ENCODE measurements at regions not wholly inside any gene's neighbourhood (a gene's known extent, or its start where the extent isn't known, plus 50 kb on each side); places are given as distances from the start of the nearest gene placed in this dataset.

DNA sequence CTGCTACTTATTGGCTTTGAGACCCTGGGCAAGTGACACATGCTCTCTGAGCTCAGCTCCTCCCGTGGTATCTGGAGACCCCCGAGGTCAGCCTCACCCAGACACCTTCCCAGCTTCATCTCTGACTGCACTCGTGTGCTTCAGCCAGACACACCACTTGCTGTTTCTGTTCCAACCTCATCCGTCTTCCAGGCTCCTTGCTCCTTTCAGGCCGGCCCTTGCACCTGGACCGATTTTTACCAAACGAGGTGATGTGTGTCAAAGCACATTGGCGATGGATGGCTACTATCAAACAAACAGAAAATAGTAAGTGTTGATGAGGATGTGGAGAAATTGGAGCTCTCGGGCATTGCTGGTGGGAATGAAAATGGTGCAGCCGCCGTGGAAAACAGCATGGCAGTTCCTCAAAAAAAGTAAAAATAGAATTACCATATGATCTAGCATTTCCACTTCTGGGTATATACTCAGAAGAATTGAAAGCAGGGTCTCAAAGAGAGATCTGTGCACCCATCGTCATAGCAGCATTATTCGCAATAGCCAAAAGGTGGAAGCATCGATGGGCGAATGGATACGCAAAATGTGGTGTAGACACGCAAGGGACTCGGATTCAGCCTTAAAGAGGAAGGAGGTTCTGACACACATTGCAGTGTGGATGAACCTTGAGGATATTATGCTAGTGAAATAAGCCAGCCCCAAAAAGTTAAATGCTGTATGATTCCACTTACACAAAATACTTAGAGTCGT, 96.1 kb upstream of the IER5L start:
- DNase-seq = no peak

- DNase-seq = no peak
Measured at GRCh38 chr9:129273136-129273895, 95.3 kb upstream of the IER5L start.

GRCh38 chr9:129272348-129273025, 94.4 kb upstream of the IER5L start:
- no peak for DNase-seq

DNA sequence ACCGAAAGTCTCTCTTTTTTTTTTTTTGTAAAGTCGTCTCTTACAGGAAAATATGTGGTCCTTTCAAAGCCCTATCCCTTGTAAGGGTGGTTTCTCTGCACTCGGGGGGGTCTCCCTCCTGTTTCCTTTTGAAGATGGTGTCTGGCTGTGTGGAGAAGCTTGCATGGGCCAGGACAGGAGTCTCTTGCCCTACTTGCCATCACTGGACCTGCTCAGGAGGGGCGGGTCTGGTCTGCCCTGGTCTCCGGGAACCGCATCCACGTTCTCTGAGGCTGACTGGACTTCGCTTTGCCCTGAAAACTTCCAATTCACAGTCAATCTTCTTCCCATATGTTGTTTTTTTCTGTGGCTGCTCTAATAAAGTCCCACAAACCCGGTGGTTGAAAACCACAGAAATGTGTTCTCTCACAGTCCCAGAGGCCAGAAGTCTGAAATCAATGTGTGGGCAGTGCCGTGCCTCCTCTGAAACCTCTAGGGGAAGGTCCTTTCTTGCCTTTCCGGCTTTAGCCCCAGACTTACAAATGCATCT, 92.9 kb upstream of the IER5L start:
- no peak for DNase-seq

DNA sequence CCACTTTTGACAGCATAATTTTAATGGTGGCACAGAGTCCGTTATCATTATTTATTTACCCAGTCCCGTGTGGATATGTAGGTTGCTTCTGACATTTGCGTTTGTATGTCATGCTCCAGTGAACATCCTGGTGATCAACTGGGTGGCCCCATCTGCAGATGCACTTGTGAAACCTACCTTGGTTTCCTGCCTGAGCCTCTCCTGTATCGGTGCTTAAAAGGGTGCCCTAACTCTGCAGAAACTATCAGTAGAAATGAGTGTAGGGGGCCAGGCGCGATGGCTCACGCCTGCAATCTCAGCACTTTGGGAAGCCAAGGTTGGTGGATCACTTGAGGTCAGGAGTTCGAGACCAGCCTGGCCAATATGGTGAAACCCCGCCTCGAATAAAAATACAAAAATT, 92.1 kb upstream of the IER5L start:
- peak; percentile 46 for DNase-seq

DNA sequence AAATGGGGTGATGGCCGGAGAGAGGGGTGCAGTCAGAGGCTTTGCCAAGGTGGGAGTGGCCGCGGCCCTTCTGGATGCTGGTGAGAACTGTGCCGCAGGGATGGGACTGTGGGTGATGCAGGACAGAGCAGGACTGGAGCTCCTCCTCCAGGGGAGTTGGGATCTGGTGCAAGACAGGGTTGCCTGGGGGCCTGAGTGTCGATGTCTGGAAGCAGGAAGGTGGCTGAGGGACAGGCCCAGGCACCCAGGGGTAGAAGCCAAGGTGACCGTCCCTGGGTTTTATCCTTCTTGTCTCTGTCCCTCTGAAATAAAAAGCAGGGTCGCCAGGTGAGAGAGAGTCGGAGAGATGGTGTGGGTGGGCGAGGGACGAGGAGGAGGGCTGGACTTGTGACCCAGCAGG, 89.1 kb upstream of the IER5L start:
- no peak for DNase-seq

- no peak for DNase-seq
Measured at GRCh38 chr9:129266536-129266935, 88.5 kb upstream of the IER5L start.

GRCh38 chr9:129264388-129264787, 86.3 kb upstream of the IER5L start:
- DNase-seq = no peak

DNA sequence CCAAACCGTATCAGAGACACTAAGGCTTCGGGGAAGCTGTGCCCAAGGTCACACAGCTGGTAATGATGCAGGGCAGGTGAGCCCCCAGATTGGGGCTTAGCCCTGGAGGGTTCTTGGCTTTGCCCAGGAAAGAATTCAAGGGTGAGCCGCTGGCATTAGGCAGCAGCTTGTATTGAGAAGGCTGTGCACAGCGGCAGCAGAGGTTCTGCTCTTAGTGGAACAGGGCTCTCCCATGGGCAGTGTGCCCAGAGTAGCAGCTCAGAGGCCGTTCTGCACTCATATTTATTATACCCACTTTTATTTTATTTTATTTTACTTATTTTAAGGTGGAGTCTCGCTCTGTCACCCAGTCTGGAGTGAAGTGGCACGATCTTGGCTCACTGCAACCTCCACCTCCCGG, 85.8 kb upstream of the IER5L start:
- no peak for DNase-seq

DNA sequence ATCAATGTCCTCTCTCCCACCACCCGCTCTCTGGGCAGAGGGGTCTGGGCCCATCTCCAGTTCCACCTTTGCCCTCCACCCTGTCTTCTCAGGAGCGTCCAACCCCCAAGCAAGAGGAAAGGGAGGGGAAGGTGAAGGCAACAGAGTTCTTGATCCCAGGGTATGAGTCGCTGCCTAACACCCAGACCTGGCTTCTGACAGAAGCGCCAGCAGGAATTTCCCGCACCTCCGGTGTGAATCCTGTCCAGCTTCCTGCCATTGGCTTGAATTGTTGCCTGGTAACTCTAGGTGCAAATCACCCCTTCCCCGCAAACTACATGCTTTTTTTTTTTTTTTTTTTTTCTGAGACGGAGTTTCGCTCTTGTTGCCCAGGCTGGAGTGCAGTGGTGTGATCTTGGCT, 84.2 kb upstream of the IER5L start:
- no peak for DNase-seq

GRCh38 chr9:129259375-129259774, 81.3 kb upstream of the IER5L start:
- DNase-seq = no peak

- no peak for DNase-seq
Measured at GRCh38 chr9:129258823-129259301, 80.8 kb upstream of the IER5L start.

- peak; percentile 87 for DNase-seq
Measured at GRCh38 chr9:129258124-129258822, 80.2 kb upstream of the IER5L start.

DNA sequence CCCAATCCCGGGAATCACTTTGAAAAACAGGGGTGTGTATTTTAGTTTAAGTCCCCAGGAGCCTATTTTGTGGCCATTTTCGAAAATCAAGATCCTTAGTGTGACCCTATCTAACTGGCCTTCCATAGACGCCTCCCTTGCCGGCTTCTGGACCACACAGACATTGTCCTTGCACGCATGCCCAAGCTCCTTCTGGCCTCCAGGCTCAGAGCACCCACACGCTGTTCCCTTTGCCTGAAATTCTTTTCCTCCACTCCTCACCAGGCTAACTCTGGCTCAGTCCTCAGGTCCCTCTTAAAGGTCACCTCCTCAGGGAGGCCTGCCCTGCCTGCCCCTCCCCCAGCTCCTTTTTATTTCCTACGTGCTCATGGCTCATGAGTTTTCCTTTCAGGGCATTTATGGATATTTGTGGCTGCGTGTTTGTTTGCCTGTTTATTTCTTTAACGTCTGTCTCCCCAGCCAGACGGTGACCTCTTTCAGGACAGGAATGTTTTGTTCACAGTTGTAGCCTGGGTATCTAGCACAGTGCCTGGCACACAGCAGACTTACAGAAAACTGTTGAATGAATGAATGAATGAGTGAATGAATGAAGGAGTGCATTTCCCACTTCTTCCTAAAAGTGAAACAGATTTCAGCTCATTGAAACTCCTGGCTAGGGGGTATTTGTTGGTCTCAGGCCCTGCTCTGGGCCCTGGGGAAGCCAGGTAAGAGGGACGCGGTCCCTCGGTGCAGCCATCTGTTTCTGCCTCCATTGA, 79.1 kb upstream of the IER5L start:
- DNase-seq = no peak

DNA sequence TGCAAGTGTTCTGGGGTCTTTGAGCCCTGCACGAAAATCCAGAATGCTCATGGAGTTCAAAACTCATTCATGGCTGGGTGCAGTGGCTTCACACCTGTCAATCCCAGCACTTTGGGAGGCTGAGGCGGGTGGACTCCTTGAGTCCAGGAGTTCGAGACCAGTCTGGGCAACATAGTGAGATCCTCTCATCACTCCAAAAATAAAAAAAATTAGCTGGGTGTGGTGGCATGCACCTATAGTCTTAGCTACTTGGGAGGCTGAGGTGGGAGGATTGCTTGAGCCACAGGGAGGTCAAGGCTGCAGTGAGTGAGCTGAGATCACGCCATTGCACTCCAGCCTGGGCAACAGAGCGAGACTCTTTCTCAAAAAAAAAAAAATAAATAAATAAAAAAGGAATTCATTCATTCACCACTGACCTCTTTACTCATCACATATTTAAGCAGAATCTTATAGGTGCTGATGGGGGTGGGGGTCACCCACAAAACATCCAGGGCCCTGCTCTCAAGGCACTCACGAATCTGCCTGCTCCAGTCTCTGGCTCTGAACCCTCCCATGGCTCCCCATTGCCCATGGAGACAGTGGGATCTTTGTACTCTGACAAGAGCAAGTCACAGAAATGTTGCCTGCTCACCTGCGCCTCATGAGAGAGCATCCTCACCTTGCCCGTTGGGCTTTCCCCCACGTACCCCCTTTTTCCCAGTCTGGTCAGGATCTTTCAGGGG, 76.7 kb upstream of the IER5L start:
- DNase-seq = no peak

DNA sequence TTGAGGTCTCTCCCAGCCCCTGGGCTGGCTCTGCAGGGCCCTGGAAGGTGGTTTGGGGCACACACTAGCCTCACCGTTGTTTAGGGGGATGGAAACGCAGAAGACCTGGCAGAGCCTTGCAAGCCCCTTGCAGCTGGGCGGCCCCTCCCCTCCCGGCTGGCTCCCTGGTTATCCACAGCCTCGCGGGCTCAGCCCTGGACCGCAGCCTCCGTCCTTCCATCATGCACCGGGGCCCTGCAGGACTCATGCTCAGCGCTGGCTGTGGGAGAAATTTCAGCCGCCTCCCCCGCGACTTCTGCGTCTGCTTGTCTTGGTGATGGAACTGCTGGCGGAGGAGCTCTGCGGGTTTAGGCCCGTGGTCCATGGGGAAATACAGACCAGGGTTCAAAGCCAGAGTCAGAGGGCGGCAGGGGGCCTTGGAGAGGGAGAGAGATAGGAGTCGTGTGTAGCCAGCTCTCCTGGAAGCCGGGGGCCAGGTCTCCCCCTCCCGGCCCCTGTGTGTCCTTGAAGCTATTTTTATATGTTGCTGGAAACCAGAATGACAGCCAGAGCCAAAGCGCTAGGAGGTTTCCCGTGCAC, 75.8 kb upstream of the IER5L start:
- no peak for DNase-seq

- no peak for DNase-seq
Measured at GRCh38 chr9:129252937-129253802, 75.1 kb upstream of the IER5L start.

DNA sequence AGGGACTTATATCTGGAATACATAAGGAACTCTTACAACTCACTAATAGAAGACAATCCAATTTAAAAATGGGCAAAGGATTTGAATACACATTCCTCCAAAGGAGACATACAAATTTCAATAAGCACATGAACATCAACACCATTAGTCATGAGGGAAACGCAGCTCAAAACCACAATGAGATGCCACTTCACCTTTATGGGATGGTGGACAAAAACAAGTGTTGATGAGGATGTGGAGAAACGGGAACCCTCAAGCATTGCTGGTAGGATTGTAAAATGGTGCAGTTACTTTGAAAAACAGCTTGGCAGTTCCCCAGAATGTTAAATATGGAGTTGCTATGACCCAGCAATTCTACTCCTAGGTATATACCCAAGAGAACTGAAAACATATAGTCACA, 72.7 kb upstream of the IER5L start:
- DNase-seq = no peak

DNA sequence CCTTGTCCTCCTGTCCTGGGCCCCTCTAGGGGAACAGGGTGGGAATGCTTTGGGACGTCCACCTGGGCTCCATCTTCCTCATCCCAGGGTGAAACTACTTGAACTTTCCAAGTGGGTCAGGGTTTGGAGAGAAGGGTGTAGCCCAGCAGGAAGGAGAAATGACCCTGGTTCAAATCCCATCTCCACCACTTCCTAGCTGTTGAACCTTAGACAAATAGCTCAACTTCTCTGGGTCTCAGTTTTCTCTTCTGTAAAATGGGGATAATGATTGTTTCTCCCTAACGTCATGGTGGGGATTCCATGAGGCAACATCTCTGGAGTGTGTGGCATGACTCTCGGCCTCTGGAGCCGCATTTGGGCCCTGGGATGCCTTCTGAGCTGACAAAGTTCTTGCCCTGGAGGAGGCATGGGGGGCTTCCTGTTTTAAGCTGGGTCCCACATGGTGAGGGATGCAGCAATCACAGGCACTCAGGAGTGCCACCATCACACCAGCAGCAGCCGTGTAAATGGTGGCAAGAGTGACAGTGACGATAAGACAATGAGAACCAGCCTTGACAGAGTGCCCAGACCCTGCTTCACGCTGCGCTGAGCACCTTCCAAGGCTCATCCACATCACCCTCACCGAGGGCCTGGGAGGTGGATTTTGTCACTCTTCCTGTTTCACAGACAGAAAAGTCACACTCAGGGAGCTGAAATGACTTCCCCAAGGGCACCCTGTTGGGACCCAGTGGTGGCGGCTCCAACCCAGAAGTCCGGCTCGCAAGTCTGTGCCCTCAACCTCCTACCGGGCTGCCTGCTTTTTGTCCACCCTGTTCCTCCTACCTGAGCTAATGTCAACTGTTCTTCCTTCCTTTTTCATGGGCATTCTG, 69.5 kb upstream of the IER5L start:
- no peak for DNase-seq

Measured in CD4-positive, alpha-beta T cell treated with Interleukin-4 for 4 hours (primary cell).